Stimulated activated CD4-positive, alpha-beta T cell treated with anti-CD3 and anti-CD28 coated beads, Interleukin-15, amount 100 ng/mL, for 1 hour (primary cell): ENCODE measurements at regions not wholly inside any gene's neighbourhood (a gene's known extent, or its start where the extent isn't known, plus 50 kb on each side); places are given as distances from the start of the nearest gene placed in this dataset.
"Not testable (repeated sequence)": the region's sequence is repeated elsewhere in the genome, so short reads cannot be mapped to it uniquely, and the experiment has no call there.

Source experiments
- DNase-seq, 2 donors: peaks; one replicate each; pipeline ENCODE4 v3.0.0-alpha.2; 2020; ENCODE audit warnings: low read depth in 1 of 2, low spot score in 1 of 2

GRCh38 chr13:90261343-90261742, 1086.1 kb upstream of the MIR17HG start:
- no peak for DNase-seq

- no peak for DNase-seq
Observed at GRCh38 chr13:90270226-90270625, 1077.3 kb upstream of the MIR17HG start.

GRCh38 chr13:90272356-90272755, 1075.1 kb upstream of the MIR17HG start:
- DNase-seq, result no peak

- DNase-seq, result no peak
Observed at GRCh38 chr13:90276216-90276615, 1071.3 kb upstream of the MIR17HG start.

- DNase-seq, result not testable (repeated sequence)
Observed at GRCh38 chr13:90278231-90278630, 1069.3 kb upstream of the MIR17HG start.

- no peak for DNase-seq
Observed at GRCh38 chr13:90281709-90282108, 1065.8 kb upstream of the MIR17HG start.

- no peak for DNase-seq
Observed at GRCh38 chr13:90287521-90287920, 1060.0 kb upstream of the MIR17HG start.

- no peak for DNase-seq
Observed at GRCh38 chr13:90293793-90294361, 1053.6 kb upstream of the MIR17HG start.

- no peak for DNase-seq
Observed at GRCh38 chr13:90299238-90299637, 1048.2 kb upstream of the MIR17HG start.

GRCh38 chr13:90300015-90300414, 1047.5 kb upstream of the MIR17HG start:
- DNase-seq, result no peak

- DNase-seq, result no peak
Observed at GRCh38 chr13:90302107-90302506, 1045.4 kb upstream of the MIR17HG start.

- no peak for DNase-seq
Observed at GRCh38 chr13:90305796-90306195, 1041.7 kb upstream of the MIR17HG start.

GRCh38 chr13:90307136-90307535, 1040.4 kb upstream of the MIR17HG start:
- no peak for DNase-seq

GRCh38 chr13:90308249-90308648, 1039.2 kb upstream of the MIR17HG start:
- no peak for DNase-seq

GRCh38 chr13:90311929-90312328, 1035.6 kb upstream of the MIR17HG start:
- DNase-seq, result no peak

GRCh38 chr13:90315061-90315460, 1032.4 kb upstream of the MIR17HG start:
- no peak for DNase-seq

GRCh38 chr13:90320664-90321063, 1026.8 kb upstream of the MIR17HG start:
- no peak for DNase-seq

- no peak for DNase-seq
Observed at GRCh38 chr13:90321281-90321931, 1026.1 kb upstream of the MIR17HG start.

GRCh38 chr13:90329641-90330040, 1017.8 kb upstream of the MIR17HG start:
- no peak for DNase-seq

- DNase-seq, result no peak
Observed at GRCh38 chr13:90331974-90332373, 1015.5 kb upstream of the MIR17HG start.

- DNase-seq, result no peak
Observed at GRCh38 chr13:90336507-90336906, 1011.0 kb upstream of the MIR17HG start.

- not testable (repeated sequence) for DNase-seq
Observed at GRCh38 chr13:90341348-90341747, 1006.1 kb upstream of the MIR17HG start.

GRCh38 chr13:90348477-90349136, 998.9 kb upstream of the MIR17HG start:
- not testable (repeated sequence) for DNase-seq
